Natural killer cell (primary cell): ENCODE measurements at regions not wholly inside any gene's neighbourhood (a gene's known extent, or its start where the extent isn't known, plus 50 kb on each side); places are given as distances from the start of the nearest gene placed in this dataset.

ENCODE experiments used
- ATAC-seq, 3 donors: fragments of 150-1000 bp in 2 of 3; fragments of 200-7000 bp in 1 of 3; cut with Tn5 transposase; 1 replicate in 1 of 3; 2 replicates in 2 of 3; pipeline ENCODE4 v1.10.0; 2021; ENCODE audit warnings: mild to moderate bottlenecking in 2 of 3, moderate library complexity in 2 of 3
- DNase-seq, 2 donors: peaks; one replicate each; pipeline versions ENCODE4 v3.0.0 to v3.0.0-alpha.2; 2013 to 2021; ENCODE audit warnings: mixed read lengths in 1 of 2
- H3K27ac ChIP-seq: one replicate; pipeline ENCODE4 v1.5.1; 2013; ENCODE audit warnings: mild to moderate bottlenecking, low read length
- H3K27me3 ChIP-seq: one replicate; pipeline ENCODE4 v1.6.1; 2013; ENCODE audit warnings: low read length; ENCODE audit not compliant: control insufficient read depth, insufficient read depth
- H3K36me3 ChIP-seq: one replicate; pipeline ENCODE4 v1.6.1; 2013; ENCODE audit warnings: low read length; ENCODE audit not compliant: control insufficient read depth, insufficient read depth
- H3K4me1 ChIP-seq: one replicate; pipeline ENCODE4 v1.6.1; 2013; ENCODE audit warnings: low read length; ENCODE audit not compliant: control insufficient read depth, insufficient read depth
- H3K4me3 ChIP-seq: one replicate; pipeline ENCODE4 v1.5.1; 2013; ENCODE audit warnings: low read length
- H3K9me3 ChIP-seq: one replicate; pipeline ENCODE4 v1.6.1; 2013; ENCODE audit warnings: low read length; ENCODE audit not compliant: control insufficient read depth, insufficient read depth
- H3K27ac Mint-ChIP-seq, 2 donors: one replicate each; pipeline ENCODE4 v1.8.0; 2022; ENCODE audit warnings: mild to moderate bottlenecking in 2 of 2, mixed read lengths in 2 of 2, moderate library complexity in 1 of 2
- H3K27me3 Mint-ChIP-seq, 2 donors: one replicate each; pipeline ENCODE4 v1.8.0; 2022; ENCODE audit warnings: low read depth in 2 of 2, mixed read lengths in 2 of 2
- H3K36me3 Mint-ChIP-seq: one replicate; pipeline ENCODE4 v1.8.0; 2022; ENCODE audit warnings: mixed read lengths
- H3K4me1 Mint-ChIP-seq, 2 donors: one replicate each; pipeline ENCODE4 v1.8.0; 2022; ENCODE audit warnings: mixed read lengths in 2 of 2
- H3K4me3 Mint-ChIP-seq: one replicate; pipeline ENCODE4 v1.8.0; 2022; ENCODE audit warnings: mild to moderate bottlenecking, moderate library complexity, mixed read lengths
- H3K9me3 Mint-ChIP-seq, 2 donors: one replicate each; pipeline ENCODE4 v1.8.0; 2022; ENCODE audit warnings: mixed read lengths in 2 of 2
- WGBS: methylation state at CpG from one replicate; pipeline ENCODE4 v1.1.7; 2013; ENCODE audit warnings: missing lambda C conversion rate; ENCODE audit not compliant: insufficient coverage; 5-methylcytosine and 5-hydroxymethylcytosine counted together
- intact Hi-C: fragments of 100-400 bp; cut with micrococcal nuclease; formaldehyde crosslinking; loops from one replicate; pipeline ENCODE4 v1.14.2; 2022
- TF ChIP-seq, protein P1 (sequence below): fragments of 200-600 bp; IDR thresholded peaks from one replicate; pipeline ENCODE4 v1.8.0; 2022; ENCODE audit warnings: antibody characterized with exemption

DNA sequence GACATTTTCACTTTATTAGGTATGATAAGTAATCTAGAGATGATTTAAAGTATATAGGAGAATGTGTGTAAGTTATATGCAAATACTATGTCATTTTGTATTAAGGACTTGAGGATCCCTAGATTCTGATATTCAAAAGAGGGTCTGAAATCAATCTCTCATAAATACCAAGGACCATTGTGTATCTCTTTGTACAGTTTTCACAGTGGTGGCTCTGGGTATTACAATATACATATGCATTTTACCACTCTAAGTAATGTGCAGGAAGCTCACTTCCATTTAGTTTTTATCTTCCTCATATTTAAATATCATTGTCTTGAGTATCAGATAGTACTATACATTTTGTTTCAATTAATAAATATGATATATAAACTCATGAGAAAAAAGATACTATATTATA, 862.6 kb upstream of the PCDH20 start:
- H3K4me1 Mint-ChIP-seq: no peaks in the 10 kb centered on the region
- intact Hi-C loops: no loop called here
- no peaks in the 10 kb centered on the region for H3K9me3 ChIP-seq
- TF ChIP-seq, protein P1, sequence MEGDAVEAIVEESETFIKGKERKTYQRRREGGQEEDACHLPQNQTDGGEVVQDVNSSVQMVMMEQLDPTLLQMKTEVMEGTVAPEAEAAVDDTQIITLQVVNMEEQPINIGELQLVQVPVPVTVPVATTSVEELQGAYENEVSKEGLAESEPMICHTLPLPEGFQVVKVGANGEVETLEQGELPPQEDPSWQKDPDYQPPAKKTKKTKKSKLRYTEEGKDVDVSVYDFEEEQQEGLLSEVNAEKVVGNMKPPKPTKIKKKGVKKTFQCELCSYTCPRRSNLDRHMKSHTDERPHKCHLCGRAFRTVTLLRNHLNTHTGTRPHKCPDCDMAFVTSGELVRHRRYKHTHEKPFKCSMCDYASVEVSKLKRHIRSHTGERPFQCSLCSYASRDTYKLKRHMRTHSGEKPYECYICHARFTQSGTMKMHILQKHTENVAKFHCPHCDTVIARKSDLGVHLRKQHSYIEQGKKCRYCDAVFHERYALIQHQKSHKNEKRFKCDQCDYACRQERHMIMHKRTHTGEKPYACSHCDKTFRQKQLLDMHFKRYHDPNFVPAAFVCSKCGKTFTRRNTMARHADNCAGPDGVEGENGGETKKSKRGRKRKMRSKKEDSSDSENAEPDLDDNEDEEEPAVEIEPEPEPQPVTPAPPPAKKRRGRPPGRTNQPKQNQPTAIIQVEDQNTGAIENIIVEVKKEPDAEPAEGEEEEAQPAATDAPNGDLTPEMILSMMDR: no peak
- H3K4me3 ChIP-seq: no peak overlapping the region
- ATAC-seq (no peak), DNase-seq (no peak)
- no peaks in the 10 kb centered on the region for H3K36me3 Mint-ChIP-seq
- H3K27ac ChIP-seq: no peak overlapping the region
- H3K27me3 ChIP-seq: no peaks in the 10 kb centered on the region
- no peaks in the 10 kb centered on the region for H3K36me3 ChIP-seq
- H3K4me1 ChIP-seq: no peaks in the 10 kb centered on the region
- peaks cover 9 to 12% of the 10 kb centered on the region in 2 donors for H3K9me3 Mint-ChIP-seq
- no peak overlapping the region for H3K4me3 Mint-ChIP-seq
- no peaks in the 10 kb centered on the region for H3K27me3 Mint-ChIP-seq
- no peak overlapping the region for H3K27ac Mint-ChIP-seq

DNA sequence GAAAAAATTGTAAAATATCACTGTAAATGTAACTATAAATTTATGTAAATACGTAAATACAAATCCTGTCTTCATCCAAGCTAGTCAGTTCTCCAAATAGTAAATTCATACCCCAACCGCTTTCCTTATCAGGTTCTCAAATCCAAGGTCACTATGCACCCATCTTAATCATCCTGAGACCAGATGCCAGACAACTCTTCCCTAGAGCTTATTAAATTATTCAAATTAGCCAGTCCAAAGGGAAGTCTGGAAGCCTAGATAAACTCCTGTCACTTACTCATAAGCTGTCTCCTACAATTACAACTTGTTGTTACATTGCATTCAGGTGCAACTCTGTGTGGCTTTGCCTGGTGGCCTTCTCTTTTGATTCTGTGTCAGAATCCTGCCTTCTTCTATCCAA, 836.1 kb upstream of the PCDH20 start:
- Histone ChIP-seq H3K36me3 (no peaks in the 10 kb centered on the region), H3K27ac (no peak overlapping the region), H3K4me3 (no peak overlapping the region), H3K4me1 (no peaks in the 10 kb centered on the region), H3K9me3 (no peaks in the 10 kb centered on the region), H3K27me3 (no peaks in the 10 kb centered on the region)
- H3K36me3 Mint-ChIP-seq: no peaks in the 10 kb centered on the region
- no peak for DNase-seq
- H3K9me3 Mint-ChIP-seq: peaks cover 13 to 23% of the 10 kb centered on the region in 2 donors
- TF ChIP-seq, protein P1: no peak
- intact Hi-C loops: no loop called here
- WGBS: 94% methylated on average over 2 of the region's 2 CpGs
- no peaks in the 10 kb centered on the region for H3K4me1 Mint-ChIP-seq
- no peak for ATAC-seq
- no peak overlapping the region for H3K4me3 Mint-ChIP-seq
- H3K27me3 Mint-ChIP-seq: no peaks in the 10 kb centered on the region
- H3K27ac Mint-ChIP-seq: no peak overlapping the region

DNA sequence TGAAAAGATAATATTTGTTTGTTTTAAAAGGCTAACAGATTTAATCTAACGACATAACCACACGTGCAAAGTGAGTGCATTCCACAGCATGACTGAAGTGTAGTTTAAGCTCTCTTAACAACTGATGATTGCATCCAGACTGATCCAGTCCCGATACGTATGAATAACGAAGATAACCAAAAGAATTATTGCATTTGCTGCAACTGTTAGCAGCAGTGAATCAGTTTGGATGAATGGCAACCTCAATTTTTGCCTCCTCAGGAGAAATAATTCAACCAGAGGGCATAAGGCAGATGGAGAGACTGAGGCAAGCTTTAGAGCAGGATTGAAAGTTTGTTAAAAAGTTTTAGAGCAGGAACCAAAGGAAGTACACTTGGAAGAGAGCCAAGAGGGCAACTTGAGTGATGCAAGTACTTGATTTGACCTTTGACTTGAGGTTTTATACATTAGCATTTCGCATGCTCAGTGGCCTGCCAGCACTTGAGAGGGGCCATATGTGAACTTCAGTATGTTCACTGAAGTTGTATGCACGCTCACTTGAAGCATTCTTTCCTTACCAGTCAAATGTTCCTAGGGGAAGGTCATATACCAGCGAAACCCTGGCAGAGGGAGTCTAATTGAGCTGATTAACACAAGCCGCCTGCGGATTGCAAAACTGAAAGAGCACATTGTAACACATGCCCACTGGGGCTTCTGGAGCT, 835.0 kb upstream of the PCDH20 start:
- no peaks in the 10 kb centered on the region for H3K27me3 Mint-ChIP-seq
- peaks cover 9 to 19% of the 10 kb centered on the region in 2 donors for H3K9me3 Mint-ChIP-seq
- H3K36me3 ChIP-seq: no peaks in the 10 kb centered on the region

More for the DNA sequence above, 835.0 kb upstream of the PCDH20 start:
- H3K27ac Mint-ChIP-seq: no peak overlapping the region
- H3K4me3 ChIP-seq: no peak overlapping the region
- no peak overlapping the region for H3K27ac ChIP-seq
- DNase-seq (no peak), ATAC-seq (no peak)
- H3K36me3 Mint-ChIP-seq: no peaks in the 10 kb centered on the region
- H3K27me3 ChIP-seq: no peaks in the 10 kb centered on the region
- intact Hi-C loops: no loop called here
- WGBS: 87% methylated on average over 10 of the region's 10 CpGs
- H3K9me3 ChIP-seq: no peaks in the 10 kb centered on the region
- no peak overlapping the region for H3K4me3 Mint-ChIP-seq
- TF ChIP-seq, protein P1: no peak
- no peaks in the 10 kb centered on the region for H3K4me1 Mint-ChIP-seq
- no peaks in the 10 kb centered on the region for H3K4me1 ChIP-seq
